ENCODE measurements at regions not wholly inside any gene's neighbourhood (a gene's known extent, or its start where the extent isn't known, plus 50 kb on each side); places are given as distances from the start of the nearest gene placed in this dataset.

DNA sequence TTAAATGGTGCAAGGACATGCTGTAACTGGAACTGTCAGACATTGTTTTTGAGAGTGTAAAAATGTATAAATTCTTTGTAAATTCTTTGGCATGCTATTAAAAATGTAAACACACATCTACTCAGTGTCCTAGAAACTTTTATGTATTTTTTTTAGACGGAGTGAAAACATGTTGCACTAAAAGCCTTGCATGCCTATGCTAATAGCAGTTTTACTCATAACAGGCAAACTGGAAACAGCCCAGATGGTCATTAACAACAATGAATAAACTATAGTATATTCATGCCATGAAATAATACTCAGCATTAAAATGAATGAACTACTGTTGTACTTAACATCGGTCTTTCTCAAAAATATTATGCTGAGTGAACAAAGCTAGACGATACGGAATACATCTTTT lies 954.8 kb upstream of the DDX18 start:
- H4K20me1 ChIP-seq (ENCODE audit: insufficient read depth) = no peaks in the 10 kb centered on the region
- no TSS peak for BruUV-seq (replicated peaks)
- DNase-seq (ENCODE audit: low read depth, low spot score) = no peak

More for the DNA sequence above, 954.8 kb upstream of the DDX18 start:
- H3K4me2 ChIP-seq (ENCODE audit: low read length) = no peak overlapping the region
- no peaks in the 10 kb centered on the region for H3K36me3 ChIP-seq (ENCODE audit: control insufficient read depth in 1 of 2, insufficient read depth in 2 of 2, low read length in 2 of 2)
- no peaks in the 10 kb centered on the region for H3K4me1 ChIP-seq (ENCODE audit: control insufficient read depth in 1 of 2, insufficient read depth in 2 of 2, low read length in 2 of 2)
- no peak overlapping the region for H2AFZ ChIP-seq (ENCODE audit: low read depth, low read length, poor library complexity, severe bottlenecking)
- no peaks in the 10 kb centered on the region for H3K27me3 ChIP-seq (ENCODE audit: insufficient read depth, low read length)
- TF ChIP-seq RAD21 (IDR thresholded peaks at IDR 0.05; ENCODE audit: low read depth) = no peak
- no peak for TF ChIP-seq YY1 (IDR thresholded peaks at IDR 0.05; ENCODE audit: extremely low read depth, insufficient replicate concordance, low read depth, low read length)
- TF ChIP-seq SP1 (IDR thresholded peaks at IDR 0.05; ENCODE audit: low read depth) = no peak
- no peak for TF ChIP-seq EZH2 (IDR thresholded peaks at IDR 0.05)
- TF ChIP-seq, protein P1, sequence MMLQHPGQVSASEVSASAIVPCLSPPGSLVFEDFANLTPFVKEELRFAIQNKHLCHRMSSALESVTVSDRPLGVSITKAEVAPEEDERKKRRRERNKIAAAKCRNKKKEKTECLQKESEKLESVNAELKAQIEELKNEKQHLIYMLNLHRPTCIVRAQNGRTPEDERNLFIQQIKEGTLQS (IDR thresholded peaks at IDR 0.05) = no peak
- TF ChIP-seq, protein P2, sequence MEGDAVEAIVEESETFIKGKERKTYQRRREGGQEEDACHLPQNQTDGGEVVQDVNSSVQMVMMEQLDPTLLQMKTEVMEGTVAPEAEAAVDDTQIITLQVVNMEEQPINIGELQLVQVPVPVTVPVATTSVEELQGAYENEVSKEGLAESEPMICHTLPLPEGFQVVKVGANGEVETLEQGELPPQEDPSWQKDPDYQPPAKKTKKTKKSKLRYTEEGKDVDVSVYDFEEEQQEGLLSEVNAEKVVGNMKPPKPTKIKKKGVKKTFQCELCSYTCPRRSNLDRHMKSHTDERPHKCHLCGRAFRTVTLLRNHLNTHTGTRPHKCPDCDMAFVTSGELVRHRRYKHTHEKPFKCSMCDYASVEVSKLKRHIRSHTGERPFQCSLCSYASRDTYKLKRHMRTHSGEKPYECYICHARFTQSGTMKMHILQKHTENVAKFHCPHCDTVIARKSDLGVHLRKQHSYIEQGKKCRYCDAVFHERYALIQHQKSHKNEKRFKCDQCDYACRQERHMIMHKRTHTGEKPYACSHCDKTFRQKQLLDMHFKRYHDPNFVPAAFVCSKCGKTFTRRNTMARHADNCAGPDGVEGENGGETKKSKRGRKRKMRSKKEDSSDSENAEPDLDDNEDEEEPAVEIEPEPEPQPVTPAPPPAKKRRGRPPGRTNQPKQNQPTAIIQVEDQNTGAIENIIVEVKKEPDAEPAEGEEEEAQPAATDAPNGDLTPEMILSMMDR (IDR thresholded peaks at IDR 0.05 in 2 of 3, conservative IDR thresholded peaks at IDR 0.05 in 1 of 3; ENCODE audit: borderline replicate concordance in 1 of 3, insufficient read depth in 1 of 3, low read depth in 2 of 3, low read length in 2 of 3) = no peak
- no peak for TF ChIP-seq CBX3 (IDR thresholded peaks at IDR 0.05; ENCODE audit: low read depth)
- TF ChIP-seq ZFX (IDR thresholded peaks at IDR 0.05) = no peak
- no peak for TF ChIP-seq SIN3A (IDR thresholded peaks at IDR 0.05; ENCODE audit: low read depth)
- TF ChIP-seq ELF1 (IDR thresholded peaks at IDR 0.05; ENCODE audit: borderline replicate concordance, low read depth) = no peak
- TF ChIP-seq, protein P3, sequence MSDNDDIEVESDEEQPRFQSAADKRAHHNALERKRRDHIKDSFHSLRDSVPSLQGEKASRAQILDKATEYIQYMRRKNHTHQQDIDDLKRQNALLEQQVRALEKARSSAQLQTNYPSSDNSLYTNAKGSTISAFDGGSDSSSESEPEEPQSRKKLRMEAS (IDR thresholded peaks at IDR 0.05) = no peak
- no peaks in the 10 kb centered on the region for H3K9me2 ChIP-seq (ENCODE audit: insufficient read depth)
- H3K9ac ChIP-seq (ENCODE audit: low read length) = no peak overlapping the region
- no peak for ATAC-seq
- H3K4me3 ChIP-seq (replicated peaks in 1 of 2; ENCODE audit: low read depth in 1 of 2, low read length in 2 of 2) = no peak overlapping the region
- no peak overlapping the region for H3K27ac ChIP-seq (ENCODE audit: low read depth, low read length)
- ChIA-PET CTCF (no interaction called here), POLR2A (no interaction called here), RAD21 (ENCODE audit: low non-redundant PET in 1 of 2, low total read pairs in 2 of 2, uncharacterized antibody in 2 of 2, unreplicated experiment in 2 of 2) (no interaction called here)
- intact Hi-C loops (cut with micrococcal nuclease) = no loop called here
- H3K9me3 ChIP-seq (ENCODE audit: control insufficient read depth in 1 of 2, insufficient read depth in 1 of 2, low read depth in 1 of 2, low read length in 2 of 2) = peaks cover 5 to 25% of the 10 kb centered on the region in 2 experiments; a peak in 2 of 4 replicates
- H3K79me2 ChIP-seq (ENCODE audit: insufficient read depth, low read length) = no peaks in the 10 kb centered on the region
